KMS-11 (cell line): ENCODE measurements at regions not wholly inside any gene's neighbourhood (a gene's known extent, or its start where the extent isn't known, plus 50 kb on each side); places are given as distances from the start of the nearest gene placed in this dataset.

Experiments
- H2AFZ ChIP-seq: fragments of 200-600 bp; sonication (generic); 2 replicates; pipeline ENCODE4 v1.6.1; 2016; ENCODE audit warnings: antibody characterized with exemption, mixed run types, low read depth
- H3K27ac ChIP-seq: fragments of 200-600 bp; sonication (generic); 2 replicates; pipeline ENCODE4 v1.6.1; 2016; ENCODE audit warnings: mild to moderate bottlenecking, mixed run types
- H3K27me3 ChIP-seq: fragments of 200-600 bp; sonication (generic); 2 replicates; pipeline ENCODE4 v1.6.1; 2017; ENCODE audit warnings: mild to moderate bottlenecking, low read depth, mixed run types, moderate library complexity; ENCODE audit not compliant: insufficient read depth
- H3K36me3 ChIP-seq: fragments of 200-600 bp; sonication (generic); 2 replicates; pipeline ENCODE4 v1.6.1; 2017; ENCODE audit warnings: mild to moderate bottlenecking, mixed run types; ENCODE audit not compliant: insufficient read depth
- H3K4me1 ChIP-seq: fragments of 200-600 bp; sonication (generic); 2 replicates; pipeline ENCODE4 v1.6.1; 2016; ENCODE audit warnings: mild to moderate bottlenecking, low read depth, mixed run types; ENCODE audit not compliant: poor library complexity, severe bottlenecking
- H3K4me2 ChIP-seq: fragments of 200-600 bp; sonication (generic); 2 replicates; pipeline ENCODE4 v1.7.0; 2016; ENCODE audit warnings: mild to moderate bottlenecking, mixed run types
- H3K4me3 ChIP-seq: fragments of 200-600 bp; sonication (generic); IDR thresholded peaks from 2 replicates; pipeline ENCODE4 v1.6.1; 2017; ENCODE audit warnings: low read depth, low read length, mixed read lengths; ENCODE audit not compliant: insufficient read depth
- H3K79me2 ChIP-seq: fragments of 200-600 bp; sonication (generic); 2 replicates; pipeline ENCODE4 v1.6.1; 2016; ENCODE audit warnings: low read depth, mixed run types; ENCODE audit not compliant: insufficient read depth
- H3K9ac ChIP-seq: fragments of 200-600 bp; sonication (generic); 2 replicates; pipeline ENCODE4 v1.6.1; 2016; ENCODE audit warnings: mild to moderate bottlenecking, mixed run types
- H4K20me1 ChIP-seq: fragments of 200-600 bp; sonication (generic); 2 replicates; pipeline ENCODE4 v1.6.1; 2016; ENCODE audit warnings: mild to moderate bottlenecking, mixed run types; ENCODE audit not compliant: insufficient read depth
- TF ChIP-seq, protein P1 (sequence below): fragments of 200-600 bp; sonication (generic); conservative IDR thresholded peaks from 2 replicates; pipeline ENCODE4 v1.6.1; 2017; ENCODE audit warnings: low read depth, mild to moderate bottlenecking, antibody characterized with exemption, low read length, moderate library complexity, mixed read lengths

DNA sequence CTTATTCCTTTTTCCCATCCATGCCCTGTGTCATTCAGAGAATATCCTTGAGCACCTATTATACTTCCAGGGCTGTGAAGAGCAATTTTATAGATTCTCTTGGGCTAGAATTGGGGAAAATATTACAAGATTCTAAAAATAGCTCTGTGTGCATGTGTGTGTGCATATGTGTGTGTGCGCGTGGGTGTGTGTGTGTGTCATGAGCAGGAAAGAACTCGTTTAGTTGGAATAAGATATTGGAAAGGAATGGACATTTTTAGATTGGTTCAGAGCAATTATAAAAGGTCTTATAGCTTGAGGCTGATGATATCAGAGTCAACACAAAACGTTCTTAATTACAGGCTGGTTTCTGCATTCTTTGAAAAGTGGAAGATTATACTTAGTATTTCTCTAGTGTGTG is 212.1 kb upstream of the COPS8 start:
- no peak overlapping the region for H3K4me3 ChIP-seq
- no peaks in the 10 kb centered on the region for H4K20me1 ChIP-seq
- no peak overlapping the region for H2AFZ ChIP-seq
- no peak overlapping the region for H3K27ac ChIP-seq
- H3K79me2 ChIP-seq = no peaks in the 10 kb centered on the region
- no peaks in the 10 kb centered on the region for H3K4me1 ChIP-seq
- TF ChIP-seq, protein P1, sequence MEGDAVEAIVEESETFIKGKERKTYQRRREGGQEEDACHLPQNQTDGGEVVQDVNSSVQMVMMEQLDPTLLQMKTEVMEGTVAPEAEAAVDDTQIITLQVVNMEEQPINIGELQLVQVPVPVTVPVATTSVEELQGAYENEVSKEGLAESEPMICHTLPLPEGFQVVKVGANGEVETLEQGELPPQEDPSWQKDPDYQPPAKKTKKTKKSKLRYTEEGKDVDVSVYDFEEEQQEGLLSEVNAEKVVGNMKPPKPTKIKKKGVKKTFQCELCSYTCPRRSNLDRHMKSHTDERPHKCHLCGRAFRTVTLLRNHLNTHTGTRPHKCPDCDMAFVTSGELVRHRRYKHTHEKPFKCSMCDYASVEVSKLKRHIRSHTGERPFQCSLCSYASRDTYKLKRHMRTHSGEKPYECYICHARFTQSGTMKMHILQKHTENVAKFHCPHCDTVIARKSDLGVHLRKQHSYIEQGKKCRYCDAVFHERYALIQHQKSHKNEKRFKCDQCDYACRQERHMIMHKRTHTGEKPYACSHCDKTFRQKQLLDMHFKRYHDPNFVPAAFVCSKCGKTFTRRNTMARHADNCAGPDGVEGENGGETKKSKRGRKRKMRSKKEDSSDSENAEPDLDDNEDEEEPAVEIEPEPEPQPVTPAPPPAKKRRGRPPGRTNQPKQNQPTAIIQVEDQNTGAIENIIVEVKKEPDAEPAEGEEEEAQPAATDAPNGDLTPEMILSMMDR = no peak
- H3K4me2 ChIP-seq = no peak overlapping the region
- H3K36me3 ChIP-seq = no peaks in the 10 kb centered on the region
- no peak overlapping the region for H3K9ac ChIP-seq
- H3K27me3 ChIP-seq = no peaks in the 10 kb centered on the region

DNA sequence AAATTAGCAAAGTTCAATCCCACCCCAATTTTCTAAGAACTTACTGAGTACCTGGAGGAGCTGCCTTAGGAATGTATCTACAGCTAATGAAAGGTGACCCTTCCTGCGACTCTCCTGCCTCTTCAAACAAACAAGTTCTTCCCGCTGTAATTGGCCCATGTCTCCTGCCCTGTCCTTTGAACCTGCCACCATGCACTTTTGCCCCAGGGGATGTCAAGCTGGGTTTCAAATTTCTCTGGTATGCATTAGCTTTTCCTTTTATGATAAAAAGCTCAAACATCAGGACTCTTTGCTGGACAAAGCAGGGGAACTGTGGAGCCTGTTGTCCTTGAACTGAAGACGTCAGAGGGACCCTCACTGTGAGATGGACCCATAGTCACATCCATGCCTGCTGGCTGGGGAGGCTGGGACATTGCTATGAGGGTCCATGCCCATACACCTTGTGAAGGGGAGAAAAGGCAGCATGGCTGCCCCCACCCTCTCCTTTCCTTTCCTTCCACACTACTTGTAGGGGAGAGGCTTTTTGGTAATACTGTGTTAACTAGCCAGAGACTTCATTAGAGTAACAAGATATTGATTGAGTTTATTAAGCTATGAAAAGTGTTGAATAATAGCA is 210.7 kb upstream of the COPS8 start:
- TF ChIP-seq, protein P1 = no peak
- H3K4me1 ChIP-seq = no peaks in the 10 kb centered on the region
- H4K20me1 ChIP-seq = no peaks in the 10 kb centered on the region
- no peak overlapping the region for H3K9ac ChIP-seq
- no peak overlapping the region for H2AFZ ChIP-seq
- no peak overlapping the region for H3K4me3 ChIP-seq
- H3K79me2 ChIP-seq = no peaks in the 10 kb centered on the region
- H3K27ac ChIP-seq = no peak overlapping the region
- no peak overlapping the region for H3K4me2 ChIP-seq
- H3K36me3 ChIP-seq = no peaks in the 10 kb centered on the region
- no peaks in the 10 kb centered on the region for H3K27me3 ChIP-seq

GRCh38 chr2:236875906-236876505 is 209.7 kb upstream of the COPS8 start:
- H4K20me1 ChIP-seq = no peaks in the 10 kb centered on the region
- H3K79me2 ChIP-seq = no peaks in the 10 kb centered on the region
- no peak overlapping the region for H3K4me2 ChIP-seq
- H3K27me3 ChIP-seq = no peaks in the 10 kb centered on the region
- no peak overlapping the region for H3K27ac ChIP-seq
- no peak overlapping the region for H2AFZ ChIP-seq
- H3K36me3 ChIP-seq = no peaks in the 10 kb centered on the region
- TF ChIP-seq, protein P1 = no peak
- no peak overlapping the region for H3K9ac ChIP-seq
- no peak overlapping the region for H3K4me3 ChIP-seq
- H3K4me1 ChIP-seq = no peaks in the 10 kb centered on the region

DNA sequence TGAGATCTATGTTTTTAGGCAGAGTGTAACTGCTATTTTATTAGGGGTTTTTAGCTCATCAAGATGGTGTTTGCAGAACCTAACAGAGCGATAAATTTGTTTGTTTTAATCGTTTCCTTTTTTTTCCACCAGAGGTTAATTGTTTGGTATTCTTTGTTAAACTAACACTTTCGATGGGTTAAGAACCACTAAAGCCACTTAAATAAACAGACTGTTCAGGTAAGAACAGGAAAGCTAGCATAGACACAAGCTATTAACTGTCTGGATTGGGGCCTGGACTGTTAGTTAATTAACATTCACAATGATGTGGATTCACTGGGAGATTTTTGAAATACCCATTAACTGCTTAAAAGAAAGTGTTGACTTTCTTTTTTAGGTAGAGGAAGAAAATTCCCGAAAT is 209.0 kb upstream of the COPS8 start:
- Histone ChIP-seq H3K4me1 (no peaks in the 10 kb centered on the region), H3K4me2 (no peak overlapping the region), H2AFZ (no peak overlapping the region), H4K20me1 (no peaks in the 10 kb centered on the region), H3K36me3 (no peaks in the 10 kb centered on the region), H3K9ac (no peak overlapping the region), H3K79me2 (no peaks in the 10 kb centered on the region), H3K27ac (no peak overlapping the region), H3K27me3 (no peaks in the 10 kb centered on the region), H3K4me3 (no peak overlapping the region)
- TF ChIP-seq, protein P1 = no peak
